ENCODE measurements at regions not wholly inside any gene's neighbourhood (a gene's known extent, or its start where the extent isn't known, plus 50 kb on each side); places are given as distances from the start of the nearest gene placed in this dataset.

DNA sequence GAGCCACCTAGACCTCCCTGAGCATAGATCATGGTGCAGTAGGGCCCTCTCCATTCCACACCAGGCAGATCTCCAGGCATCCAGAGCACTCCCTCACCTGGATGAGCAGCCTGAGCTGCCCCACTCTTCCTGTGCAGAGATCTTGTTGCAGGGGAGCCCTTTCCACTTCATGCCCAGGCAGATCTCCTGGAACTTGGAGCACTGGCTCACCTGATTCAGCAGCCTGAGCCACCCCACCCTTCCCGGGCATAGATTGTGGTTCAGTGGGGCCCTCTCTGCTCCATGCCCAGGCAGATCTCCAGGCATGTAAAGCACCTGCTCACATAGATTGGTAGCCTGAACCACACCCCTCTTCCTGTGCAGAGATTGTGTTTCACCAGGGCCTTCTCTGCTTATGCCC is 78.0 kb downstream of the SEC16B start:
- H3K4me3 ChIP-seq (replicated peaks in 1 of 2; ENCODE audit: low read depth in 2 of 2, low read length in 2 of 2), result no peak overlapping the region
- no peak for DNase-seq (ENCODE audit: low read depth in 2 of 2)
- TF ChIP-seq, protein P1, sequence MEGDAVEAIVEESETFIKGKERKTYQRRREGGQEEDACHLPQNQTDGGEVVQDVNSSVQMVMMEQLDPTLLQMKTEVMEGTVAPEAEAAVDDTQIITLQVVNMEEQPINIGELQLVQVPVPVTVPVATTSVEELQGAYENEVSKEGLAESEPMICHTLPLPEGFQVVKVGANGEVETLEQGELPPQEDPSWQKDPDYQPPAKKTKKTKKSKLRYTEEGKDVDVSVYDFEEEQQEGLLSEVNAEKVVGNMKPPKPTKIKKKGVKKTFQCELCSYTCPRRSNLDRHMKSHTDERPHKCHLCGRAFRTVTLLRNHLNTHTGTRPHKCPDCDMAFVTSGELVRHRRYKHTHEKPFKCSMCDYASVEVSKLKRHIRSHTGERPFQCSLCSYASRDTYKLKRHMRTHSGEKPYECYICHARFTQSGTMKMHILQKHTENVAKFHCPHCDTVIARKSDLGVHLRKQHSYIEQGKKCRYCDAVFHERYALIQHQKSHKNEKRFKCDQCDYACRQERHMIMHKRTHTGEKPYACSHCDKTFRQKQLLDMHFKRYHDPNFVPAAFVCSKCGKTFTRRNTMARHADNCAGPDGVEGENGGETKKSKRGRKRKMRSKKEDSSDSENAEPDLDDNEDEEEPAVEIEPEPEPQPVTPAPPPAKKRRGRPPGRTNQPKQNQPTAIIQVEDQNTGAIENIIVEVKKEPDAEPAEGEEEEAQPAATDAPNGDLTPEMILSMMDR (IDR thresholded peaks at IDR 0.05; ENCODE audit: low read depth, low read length), result no peak

DNA sequence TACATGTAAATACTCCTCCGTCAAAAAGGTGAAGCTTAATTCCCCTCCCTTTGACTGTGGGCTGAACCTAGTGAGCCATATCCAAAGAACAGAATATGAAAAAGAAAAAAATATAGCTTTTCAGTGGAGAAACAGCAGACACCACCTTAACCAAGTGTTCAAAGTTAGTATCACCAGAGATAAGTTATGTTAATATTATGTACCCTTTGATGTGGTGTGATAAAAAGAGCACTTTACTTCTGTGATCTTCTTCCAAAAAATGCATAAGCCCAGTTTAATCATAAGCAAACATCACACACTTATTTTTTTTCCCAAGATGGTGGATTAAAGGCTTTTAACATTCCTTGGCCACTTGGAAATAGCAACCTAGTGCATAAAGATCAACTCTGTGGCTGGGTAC is 79.4 kb downstream of the SEC16B start:
- TF ChIP-seq, protein P1 (IDR thresholded peaks at IDR 0.05; ENCODE audit: low read depth, low read length), result no peak
- DNase-seq (ENCODE audit: low read depth in 2 of 2), result no peak
- H3K4me3 ChIP-seq (replicated peaks in 1 of 2; ENCODE audit: low read depth in 2 of 2, low read length in 2 of 2), result no peak overlapping the region

- no peak for DNase-seq (ENCODE audit: low read depth in 2 of 2)
- TF ChIP-seq, protein P1 (IDR thresholded peaks at IDR 0.05; ENCODE audit: low read depth, low read length), result no peak
- no peak overlapping the region for H3K4me3 ChIP-seq (replicated peaks in 1 of 2; ENCODE audit: low read depth in 2 of 2, low read length in 2 of 2)
Observed at GRCh38 chr1:177884479-177885021, 85.3 kb downstream of the SEC16B start.

- no peak overlapping the region for H3K4me3 ChIP-seq (replicated peaks in 1 of 2; ENCODE audit: low read depth in 2 of 2, low read length in 2 of 2)
- TF ChIP-seq, protein P1 (IDR thresholded peaks at IDR 0.05; ENCODE audit: low read depth, low read length), result no peak
- no peak for DNase-seq (ENCODE audit: low read depth in 2 of 2)
Observed at GRCh38 chr1:177883581-177883980, 86.3 kb downstream of the SEC16B start.

DNA sequence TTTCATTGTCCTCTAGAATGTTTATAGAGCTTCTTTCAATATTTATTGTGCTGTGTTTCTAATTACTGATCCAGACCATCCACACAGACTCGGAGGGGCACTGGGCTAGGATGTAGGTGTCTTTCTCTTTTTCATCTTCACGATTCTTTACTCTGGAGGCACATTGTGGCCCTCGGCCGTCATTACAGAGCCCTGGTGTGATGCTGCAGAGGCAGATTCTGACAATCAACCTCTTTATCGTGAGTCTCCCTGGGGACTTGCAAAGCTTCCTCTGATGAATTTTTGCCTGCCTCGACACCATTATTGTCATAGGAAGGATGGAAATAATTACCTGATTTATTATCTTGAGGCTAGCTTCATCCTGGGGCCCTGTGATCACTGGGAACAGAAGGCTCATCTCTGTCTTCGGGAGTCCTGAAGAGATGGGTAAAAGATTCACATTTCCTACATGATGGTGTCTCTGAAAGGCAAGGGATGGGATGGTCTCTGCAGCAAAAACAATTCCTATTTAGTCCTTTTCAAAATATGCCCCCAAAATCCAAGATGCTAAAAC is 89.4 kb downstream of the SEC16B start:
- DNase-seq (ENCODE audit: low read depth in 2 of 2), result no peak
- no peak overlapping the region for H3K4me3 ChIP-seq (replicated peaks in 1 of 2; ENCODE audit: low read depth in 2 of 2, low read length in 2 of 2)
- TF ChIP-seq, protein P1 (IDR thresholded peaks at IDR 0.05; ENCODE audit: low read depth, low read length), result no peak

DNA sequence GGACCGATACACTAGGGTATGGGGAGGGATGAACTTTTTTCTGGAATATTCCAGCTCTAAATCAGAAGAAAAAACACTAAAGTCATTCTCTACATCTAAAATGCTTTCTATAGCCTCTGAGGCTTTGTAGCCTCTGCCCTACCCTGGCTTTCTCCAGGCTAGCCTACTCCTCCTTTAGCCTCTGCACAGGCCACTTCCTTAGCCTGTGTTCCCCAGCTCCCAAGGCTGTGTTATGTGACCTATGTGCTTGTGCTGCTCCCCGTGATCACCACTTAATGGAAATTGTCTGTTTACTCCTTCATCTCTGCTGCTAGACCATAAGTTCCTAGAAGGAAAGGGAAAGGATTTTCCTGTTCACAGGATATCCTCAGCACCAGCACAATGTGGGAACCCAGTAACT is 92.8 kb downstream of the SEC16B start:
- no peak for DNase-seq (ENCODE audit: low read depth in 2 of 2)
- no peak overlapping the region for H3K4me3 ChIP-seq (replicated peaks in 1 of 2; ENCODE audit: low read depth in 2 of 2, low read length in 2 of 2)
- TF ChIP-seq, protein P1 (IDR thresholded peaks at IDR 0.05; ENCODE audit: low read depth, low read length), result no peak

- H3K4me3 ChIP-seq (replicated peaks in 1 of 2; ENCODE audit: low read depth in 2 of 2, low read length in 2 of 2), result no peak overlapping the region
- TF ChIP-seq, protein P1 (IDR thresholded peaks at IDR 0.05; ENCODE audit: low read depth, low read length), result no peak
- peak; percentile 75 to 87 for DNase-seq (ENCODE audit: low read depth in 2 of 2)
Observed at GRCh38 chr1:177873238-177873637, 96.6 kb downstream of the SEC16B start.
